GM18951 (cell line): ENCODE measurements at regions not wholly inside any gene's neighbourhood (a gene's known extent, or its start where the extent isn't known, plus 50 kb on each side); places are given as distances from the start of the nearest gene placed in this dataset.
"Not testable (repeated sequence)": the region's sequence is repeated elsewhere in the genome, so short reads cannot be mapped to it uniquely, and the experiment has no call there.

Experiments used
- POLR2A ChIP-seq: IDR thresholded peaks from 4 replicates; pipeline ENCODE4 v1.6.1; 2011; ENCODE audit warnings: mild to moderate bottlenecking; ENCODE audit not compliant: insufficient read length, insufficient read depth; ENCODE audit errors: extremely low read depth
- in situ Hi-C: fragments of 300-500 bp; cut with MboI; formaldehyde crosslinking; loops from one replicate; pipeline ENCODE4 v1.12.0; 2022; ENCODE audit warnings: low sequenced_read_pairs, mixed read lengths, inconsistent platforms; ENCODE audit not compliant: unreplicated experiment

DNA sequence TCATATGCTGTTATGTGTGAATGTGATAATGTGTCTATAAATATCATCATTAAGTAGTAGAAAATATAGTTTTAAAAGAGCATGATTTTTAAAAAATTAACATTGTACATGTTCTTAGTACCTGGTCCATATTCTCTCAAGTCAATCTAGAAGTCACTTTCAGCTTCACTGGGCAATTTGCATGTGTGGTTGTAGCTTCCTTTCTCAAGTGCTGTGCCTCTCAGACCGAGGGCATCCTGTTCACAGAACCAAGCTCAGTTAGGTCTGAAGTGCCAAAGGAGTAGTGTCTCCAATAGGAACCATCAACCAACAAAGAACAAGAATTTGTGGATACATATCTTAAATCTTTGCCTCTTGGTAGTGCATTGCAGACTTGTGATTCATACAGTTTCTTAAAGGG, 541.8 kb upstream of the SLC10A2 start:
- in situ Hi-C loops: no loop called here
- TF ChIP-seq POLR2A: no peak

DNA sequence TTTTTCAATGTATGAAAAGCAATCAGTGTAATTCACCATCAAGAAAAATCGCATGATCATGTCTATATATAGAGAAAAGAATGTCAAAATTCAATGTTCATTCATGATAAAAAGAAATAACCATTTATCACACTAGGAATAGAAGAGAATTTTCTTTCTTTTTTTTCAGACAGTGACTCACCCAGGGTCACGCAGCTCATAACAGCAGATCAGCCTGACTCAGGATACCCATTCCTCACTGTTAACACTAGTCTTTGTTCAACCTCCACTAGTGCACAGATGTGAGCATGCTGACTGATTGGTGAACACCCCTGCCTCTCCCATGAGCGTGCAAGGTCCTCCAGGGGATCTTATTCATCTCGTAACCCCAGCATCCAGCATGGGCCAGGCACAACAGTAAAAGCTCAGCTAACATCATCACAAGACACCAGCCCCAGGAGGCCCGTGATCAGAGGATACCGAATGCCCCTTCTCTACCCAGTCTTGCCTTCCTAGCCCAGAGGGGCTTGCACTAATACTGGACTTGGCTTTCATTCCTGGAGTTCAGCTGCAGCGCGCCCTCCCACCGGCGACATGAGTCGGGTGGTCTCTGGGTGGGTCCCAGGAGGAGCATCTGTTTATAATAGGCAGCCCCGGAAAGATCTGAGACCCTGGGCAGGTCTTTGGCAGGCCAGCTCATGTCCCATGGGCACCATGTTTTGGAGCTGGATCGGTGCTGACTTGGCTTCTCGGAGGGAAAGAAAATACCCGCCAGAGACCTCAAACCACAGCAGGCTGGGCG, 539.5 kb upstream of the SLC10A2 start:
- TF ChIP-seq POLR2A: no peak
- in situ Hi-C loops: no loop called here

DNA sequence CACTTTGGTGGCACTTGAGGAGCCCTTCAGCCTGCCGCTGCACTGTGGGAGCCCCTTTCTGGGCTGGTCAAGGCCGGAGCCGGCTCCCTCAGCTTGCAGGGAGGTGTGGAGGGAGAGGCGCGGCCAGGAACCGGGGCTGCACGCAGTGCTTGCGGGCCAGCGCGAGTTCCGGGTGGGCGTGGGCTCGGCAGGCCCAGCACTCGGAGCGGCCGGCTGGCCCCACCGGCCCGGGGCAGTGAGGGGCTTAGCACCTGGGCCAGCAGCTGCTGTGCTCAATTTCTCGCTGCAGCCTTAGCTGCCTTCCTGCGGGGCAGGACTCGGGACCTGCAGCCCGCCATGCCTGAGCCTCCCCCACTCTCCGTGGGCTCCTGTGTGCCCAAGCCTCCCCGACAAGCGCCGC, 533.7 kb upstream of the SLC10A2 start:
- in situ Hi-C loops: not testable (repeated sequence)

DNA sequence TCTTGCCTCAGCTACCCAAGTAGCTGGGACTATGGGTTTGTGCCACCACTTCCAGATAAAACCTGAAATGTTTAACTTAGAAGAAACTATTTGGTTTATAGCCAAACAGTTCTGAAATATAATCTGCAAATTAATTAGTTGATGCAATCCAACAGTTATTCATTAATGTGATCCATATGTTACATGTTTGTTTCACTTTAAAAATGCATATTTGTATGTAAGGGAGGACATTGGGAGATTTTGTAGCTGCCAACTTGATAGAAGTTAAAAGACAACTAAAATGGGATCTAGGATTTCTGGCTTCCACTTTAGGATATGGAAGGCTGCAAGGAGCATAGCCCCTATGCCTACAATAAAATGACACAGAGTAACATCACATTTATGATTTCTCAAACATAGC, 532.5 kb upstream of the SLC10A2 start:
- TF ChIP-seq POLR2A: no peak
- in situ Hi-C loops: no loop called here

DNA sequence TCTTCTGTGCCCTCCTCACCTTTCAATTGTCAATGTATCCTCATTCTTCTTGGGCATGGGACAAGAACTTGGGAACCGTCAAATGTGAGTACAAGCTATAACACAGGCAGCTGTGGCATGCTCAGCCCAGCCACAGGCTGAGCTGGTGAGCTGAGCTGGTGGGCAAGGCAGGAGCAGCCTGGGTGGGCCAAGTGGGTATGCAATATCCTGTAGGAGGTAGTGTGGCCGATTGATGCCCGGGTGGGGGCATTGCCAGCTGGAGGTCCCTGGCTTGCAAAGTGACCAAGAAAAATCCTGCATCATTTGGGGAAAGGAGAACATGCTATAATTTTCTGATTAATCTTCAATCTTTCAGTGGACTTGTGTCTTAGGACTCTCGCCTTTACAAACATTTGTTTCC, 507.2 kb upstream of the SLC10A2 start:
- in situ Hi-C loops: no loop called here
- TF ChIP-seq POLR2A: no peak

DNA sequence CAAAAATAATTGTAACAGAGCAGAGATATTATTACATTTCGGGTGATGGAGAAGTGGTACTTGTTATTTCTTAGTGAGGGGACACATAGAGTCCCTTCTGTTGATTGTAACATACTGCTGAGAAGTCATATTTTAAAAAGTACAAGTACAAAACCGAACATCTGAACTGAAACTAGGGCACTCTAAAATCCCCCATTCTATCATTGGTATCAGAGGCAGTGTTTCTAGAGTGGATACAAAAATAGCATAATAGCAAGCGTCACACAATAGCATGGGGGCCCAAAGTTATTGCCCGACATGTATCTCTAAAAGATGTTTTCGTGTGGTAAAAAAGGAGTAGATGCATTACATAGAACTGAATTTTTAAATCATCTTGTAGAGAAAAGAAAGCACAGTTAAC, 502.1 kb upstream of the SLC10A2 start:
- TF ChIP-seq POLR2A: no peak
- in situ Hi-C loops: no loop called here

DNA sequence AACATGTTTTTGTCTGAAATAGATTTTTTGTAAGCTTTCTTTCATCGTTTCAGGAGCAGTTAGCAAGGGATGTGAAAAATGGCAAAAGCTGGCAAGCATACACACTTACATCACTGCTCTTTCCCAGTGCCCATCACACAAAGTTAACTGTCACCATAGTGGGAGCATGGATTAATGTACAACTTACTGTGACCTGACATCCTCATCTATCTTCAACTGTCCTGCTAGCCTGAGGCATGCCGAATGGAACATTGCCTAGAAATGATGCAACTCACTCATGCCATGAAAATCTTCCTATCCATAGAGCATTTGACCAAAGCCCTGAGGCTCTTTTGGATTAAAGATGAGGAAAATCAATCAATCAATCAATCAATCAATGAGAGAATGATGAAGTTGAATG, 491.7 kb upstream of the SLC10A2 start:
- in situ Hi-C loops: no loop called here
- no peak for TF ChIP-seq POLR2A

DNA sequence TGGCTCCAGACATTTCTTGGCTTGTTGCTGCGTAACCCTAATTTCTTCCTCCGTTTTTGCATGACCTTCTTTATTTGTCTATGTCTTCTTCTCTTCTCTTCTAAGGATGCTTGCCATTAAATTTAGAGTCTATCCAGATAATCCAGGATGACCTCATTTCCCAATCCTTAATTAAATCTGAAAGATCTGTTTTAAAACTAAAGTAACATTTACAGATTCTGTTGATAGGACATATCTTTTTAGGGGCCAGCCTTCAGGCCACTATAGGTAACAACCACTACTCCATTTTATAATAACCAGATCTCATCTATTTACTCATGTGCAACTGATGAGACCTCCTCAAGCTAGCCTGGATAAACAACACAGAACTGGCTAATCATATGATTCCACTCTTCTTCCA, 490.5 kb upstream of the SLC10A2 start:
- in situ Hi-C loops: no loop called here
- TF ChIP-seq POLR2A: no peak

DNA sequence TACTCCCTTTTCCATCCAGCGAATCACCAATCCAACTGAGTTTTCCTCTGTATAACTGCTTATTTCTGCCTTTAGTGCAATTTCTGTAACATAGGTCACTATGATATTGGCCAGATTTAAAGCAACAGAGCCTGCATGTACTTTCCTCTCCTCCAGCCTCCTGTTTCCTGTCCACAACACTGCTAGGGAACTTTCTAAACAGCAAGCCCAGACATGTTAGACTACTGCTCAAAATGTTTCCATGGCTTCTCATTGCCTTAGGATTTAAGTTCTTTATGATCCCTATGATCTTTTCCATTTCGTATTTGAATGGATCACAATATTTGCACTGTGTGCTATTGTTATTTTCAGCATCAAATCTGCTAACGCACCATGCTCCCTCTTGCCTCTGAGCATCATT, 481.7 kb upstream of the SLC10A2 start:
- in situ Hi-C loops: no loop called here
- no peak for TF ChIP-seq POLR2A

DNA sequence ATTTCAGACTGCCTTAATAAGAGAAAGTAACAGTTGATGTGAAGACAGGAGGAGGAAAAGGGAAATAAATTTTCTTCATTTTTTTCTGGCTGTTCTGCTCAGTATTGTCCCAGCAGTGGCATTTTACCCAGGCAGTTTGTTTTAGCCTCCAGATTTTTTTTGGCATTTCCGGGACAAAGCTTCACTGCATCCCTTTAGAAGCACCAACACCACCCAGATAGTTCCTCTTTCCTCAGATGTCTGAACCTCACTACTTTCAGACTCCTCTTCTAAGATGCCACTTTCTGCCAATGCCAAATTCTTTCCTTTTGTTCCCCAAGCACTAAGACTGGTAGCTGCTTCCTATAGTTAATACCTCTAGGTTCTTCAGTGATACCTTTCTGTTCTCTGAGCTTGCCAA, 480.1 kb upstream of the SLC10A2 start:
- TF ChIP-seq POLR2A: no peak
- in situ Hi-C loops: no loop called here

DNA sequence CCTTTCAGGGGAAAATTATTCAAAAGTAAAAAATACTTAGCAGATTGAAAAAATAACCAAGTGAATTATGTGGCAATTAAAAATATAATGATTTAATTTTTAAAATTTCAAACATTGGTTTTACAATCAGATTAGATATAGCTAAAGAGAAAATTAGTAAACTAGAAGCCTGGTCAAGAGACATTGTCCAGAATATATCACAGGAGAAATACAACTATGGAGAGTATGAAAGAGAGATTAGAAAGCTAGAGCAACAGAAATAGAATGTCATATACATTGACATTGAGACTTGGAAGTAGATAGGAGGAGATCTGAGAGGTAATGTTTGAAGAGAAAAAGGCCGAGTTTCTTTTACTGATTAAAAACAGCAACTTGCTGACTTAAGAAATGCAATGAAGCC, 476.4 kb upstream of the SLC10A2 start:
- no peak for TF ChIP-seq POLR2A
- in situ Hi-C loops: no loop called here

DNA sequence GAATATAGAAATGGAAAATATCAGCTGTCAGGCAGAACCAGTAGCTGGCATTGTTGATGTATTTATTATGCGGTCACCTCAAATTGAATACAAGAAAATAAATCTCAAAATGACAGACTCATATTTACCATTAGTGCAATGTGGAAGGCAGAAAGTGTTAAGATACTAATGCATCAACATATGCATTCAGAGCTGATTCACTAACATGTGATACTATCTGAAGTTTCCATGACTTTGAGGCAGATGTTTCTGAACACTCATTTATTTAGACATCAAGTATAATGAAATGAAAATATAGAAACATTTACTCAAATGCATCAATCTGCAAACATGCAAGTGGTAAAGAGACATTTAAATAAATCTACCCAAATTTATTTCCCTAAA, 474.2 kb upstream of the SLC10A2 start:
- no peak for TF ChIP-seq POLR2A
- in situ Hi-C loops: no loop called here

DNA sequence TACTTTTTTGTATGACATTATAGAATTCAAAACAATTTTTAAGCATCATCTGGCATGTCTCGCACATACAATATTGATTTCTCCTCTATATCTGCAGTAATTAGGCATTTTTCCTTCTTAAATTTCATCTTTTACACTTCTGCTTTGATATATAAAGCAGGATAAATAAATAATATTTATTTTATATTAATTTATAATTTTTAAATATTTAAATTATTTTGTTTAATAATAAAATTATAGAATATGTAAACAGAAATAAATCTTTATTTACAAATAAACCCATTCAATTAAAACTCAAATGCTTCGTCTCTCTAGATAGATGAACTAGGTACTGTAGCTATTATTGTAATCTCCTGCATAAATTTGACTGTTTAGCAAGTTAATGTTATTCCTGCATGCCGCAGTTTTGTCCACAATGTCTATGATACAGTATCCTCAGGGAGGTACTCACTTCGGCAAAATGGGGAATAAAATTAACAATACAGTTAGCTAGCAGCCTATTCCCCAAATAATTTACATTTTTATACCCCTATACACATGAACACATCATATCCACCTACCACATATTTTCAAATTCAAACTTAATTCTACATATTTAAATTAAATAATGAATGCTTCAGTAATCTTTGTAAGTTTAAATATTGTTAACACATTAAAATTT, 473.6 kb upstream of the SLC10A2 start:
- in situ Hi-C loops: no loop called here
- TF ChIP-seq POLR2A: no peak

DNA sequence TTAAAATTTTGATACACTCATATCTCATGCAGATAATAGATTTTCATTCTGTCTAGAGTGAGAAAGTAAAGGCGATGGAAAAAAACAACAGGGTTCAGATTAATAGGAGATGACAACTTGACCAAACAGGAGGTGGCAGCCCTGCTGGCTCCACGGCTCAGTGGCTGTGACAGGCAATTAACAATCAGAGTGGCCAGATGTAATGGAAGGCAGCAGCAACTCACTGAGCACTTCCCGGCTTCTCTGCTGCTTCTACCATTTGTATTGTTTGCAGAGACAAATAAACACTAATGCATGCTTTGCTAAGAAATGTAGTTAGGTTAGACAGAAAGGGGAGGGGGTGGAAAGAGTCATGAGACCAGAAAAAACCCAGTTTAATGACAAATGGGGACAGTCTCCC, 473.0 kb upstream of the SLC10A2 start:
- no peak for TF ChIP-seq POLR2A
- in situ Hi-C loops: no loop called here
